BE2C (cell line): ENCODE measurements at regions not wholly inside any gene's neighbourhood (a gene's known extent, or its start where the extent isn't known, plus 50 kb on each side); places are given as distances from the start of the nearest gene placed in this dataset.
A peak's percentile ranks its signal among the peaks of the same experiment; 100 is the strongest.
"Not testable (repeated sequence)": the region's sequence is repeated elsewhere in the genome, so short reads cannot be mapped to it uniquely, and the experiment has no call there.

Source experiments
- DNase-seq: peaks from one replicate; pipeline ENCODE4 v3.0.0-alpha.2; 2020
- H3K27me3 ChIP-seq: fragments of 250-450 bp; sonication (Bioruptor Pico); 2 replicates; pipeline ENCODE4 v1.5.1; 2020; ENCODE audit warnings: mild to moderate bottlenecking
- H3K36me3 ChIP-seq: fragments of 250-450 bp; sonication (Bioruptor Pico); 2 replicates; pipeline ENCODE4 v1.5.1; 2020; ENCODE audit warnings: mild to moderate bottlenecking
- H3K4me1 ChIP-seq: fragments of 250-450 bp; sonication (Bioruptor Pico); 2 replicates; pipeline ENCODE4 v1.5.1; 2020
- H3K4me3 ChIP-seq: 2 replicates; pipeline ENCODE4 v1.5.1; 2011; ENCODE audit warnings: low read depth, low read length
- H3K9me3 ChIP-seq: fragments of 250-450 bp; sonication (Bioruptor Pico); 2 replicates; pipeline ENCODE4 v1.5.1; 2020
- CTCF ChIP-seq: IDR thresholded peaks from 2 replicates; pipeline ENCODE4 v1.5.1; 2012; ENCODE audit warnings: mild to moderate bottlenecking, low read depth, low read length

GRCh38 chr3:84292128-84292527 lies 666.7 kb upstream of the CADM2 start:
- Histone ChIP-seq H3K9me3 (no peaks in the 10 kb centered on the region), H3K4me3 (no peak overlapping the region), H3K27me3 (no peaks in the 10 kb centered on the region), H3K36me3 (no peaks in the 10 kb centered on the region), H3K4me1 (no peaks in the 10 kb centered on the region)
- no peak for DNase-seq
- no peak for TF ChIP-seq CTCF

- H3K4me1 ChIP-seq, result no peaks in the 10 kb centered on the region
- H3K36me3 ChIP-seq, result no peaks in the 10 kb centered on the region
- no peaks in the 10 kb centered on the region for H3K27me3 ChIP-seq
- H3K4me3 ChIP-seq, result no peak overlapping the region
- TF ChIP-seq CTCF, result no peak
- no peak for DNase-seq
- no peaks in the 10 kb centered on the region for H3K9me3 ChIP-seq
These were observed 659.5 kb upstream of the CADM2 start for GRCh38 chr3:84299329-84299728.

GRCh38 chr3:84304214-84304613 lies 654.6 kb upstream of the CADM2 start:
- H3K4me1 ChIP-seq, result no peaks in the 10 kb centered on the region
- DNase-seq, result no peak
- H3K36me3 ChIP-seq, result no peaks in the 10 kb centered on the region
- no peak overlapping the region for H3K4me3 ChIP-seq
- TF ChIP-seq CTCF, result no peak
- H3K9me3 ChIP-seq, result no peaks in the 10 kb centered on the region
- H3K27me3 ChIP-seq, result no peaks in the 10 kb centered on the region

GRCh38 chr3:84307339-84307738 lies 651.5 kb upstream of the CADM2 start:
- H3K4me1 ChIP-seq, result no peaks in the 10 kb centered on the region
- no peaks in the 10 kb centered on the region for H3K27me3 ChIP-seq
- H3K36me3 ChIP-seq, result no peaks in the 10 kb centered on the region
- H3K4me3 ChIP-seq, result no peak overlapping the region
- no peak for DNase-seq
- TF ChIP-seq CTCF, result no peak
- no peaks in the 10 kb centered on the region for H3K9me3 ChIP-seq

- no peaks in the 10 kb centered on the region for H3K9me3 ChIP-seq
- H3K4me3 ChIP-seq, result no peak overlapping the region
- no peaks in the 10 kb centered on the region for H3K4me1 ChIP-seq
- no peak for TF ChIP-seq CTCF
- no peaks in the 10 kb centered on the region for H3K36me3 ChIP-seq
- no peaks in the 10 kb centered on the region for H3K27me3 ChIP-seq
- no peak for DNase-seq
These were observed 650.4 kb upstream of the CADM2 start for GRCh38 chr3:84308379-84308778.

GRCh38 chr3:84318273-84318809 lies 640.4 kb upstream of the CADM2 start:
- TF ChIP-seq CTCF, result peak; percentile 45; the same call in 1 of the 2 replicates
- Histone ChIP-seq H3K27me3 (no peaks in the 10 kb centered on the region), H3K4me1 (no peaks in the 10 kb centered on the region), H3K4me3 (no peak overlapping the region), H3K36me3 (no peaks in the 10 kb centered on the region), H3K9me3 (no peaks in the 10 kb centered on the region)
- no peak for DNase-seq

GRCh38 chr3:84365563-84366278 lies 593.1 kb upstream of the CADM2 start:
- not testable (repeated sequence) for H3K36me3 ChIP-seq, DNase-seq, H3K4me1 ChIP-seq, H3K27me3 ChIP-seq, H3K9me3 ChIP-seq, H3K4me3 ChIP-seq
